HG03354 (cell line): ENCODE measurements at regions not wholly inside any gene's neighbourhood (a gene's known extent, or its start where the extent isn't known, plus 50 kb on each side); places are given as distances from the start of the nearest gene placed in this dataset.
A peak's percentile ranks its signal among the peaks of the same experiment; 100 is the strongest.
"Not testable (repeated sequence)": the region's sequence is repeated elsewhere in the genome, so short reads cannot be mapped to it uniquely, and the experiment has no call there.

Experiments
- ATAC-seq: cut with Tn5 transposase; IDR thresholded peaks from one replicate; pipeline ENCODE4 v1.9.1; 2021; ENCODE audit warnings: mild to moderate bottlenecking; ENCODE audit not compliant: unreplicated experiment, poor library complexity, severe bottlenecking

- peak; percentile 49 for ATAC-seq
Observed at GRCh38 chr6:125354649-125355048, 52.9 kb upstream of the HDDC2 start.

GRCh38 chr6:125356884-125357283, 55.1 kb upstream of the HDDC2 start:
- peak; percentile 79 for ATAC-seq

GRCh38 chr6:125357515-125358256, 55.9 kb upstream of the HDDC2 start:
- ATAC-seq = peak; percentile 74

DNA sequence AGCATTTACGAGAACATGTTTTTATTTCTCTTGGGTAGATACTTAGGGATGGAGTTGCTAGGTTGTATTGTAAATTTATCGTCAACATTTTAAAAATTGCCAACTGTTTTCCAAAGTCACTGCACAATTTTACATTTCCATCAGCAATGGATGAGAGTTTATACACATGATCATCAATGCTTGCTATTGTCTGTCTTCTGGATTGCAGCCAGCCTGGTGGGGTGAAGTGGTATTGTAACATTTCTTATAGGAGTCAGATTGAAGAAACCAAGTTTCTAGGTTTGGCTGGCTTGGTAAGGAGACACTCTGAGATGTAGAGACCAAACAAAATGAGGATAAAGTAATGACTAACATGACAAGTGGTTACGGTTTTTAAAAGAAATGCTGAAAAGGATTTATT, 57.1 kb upstream of the HDDC2 start:
- ATAC-seq = no peak

DNA sequence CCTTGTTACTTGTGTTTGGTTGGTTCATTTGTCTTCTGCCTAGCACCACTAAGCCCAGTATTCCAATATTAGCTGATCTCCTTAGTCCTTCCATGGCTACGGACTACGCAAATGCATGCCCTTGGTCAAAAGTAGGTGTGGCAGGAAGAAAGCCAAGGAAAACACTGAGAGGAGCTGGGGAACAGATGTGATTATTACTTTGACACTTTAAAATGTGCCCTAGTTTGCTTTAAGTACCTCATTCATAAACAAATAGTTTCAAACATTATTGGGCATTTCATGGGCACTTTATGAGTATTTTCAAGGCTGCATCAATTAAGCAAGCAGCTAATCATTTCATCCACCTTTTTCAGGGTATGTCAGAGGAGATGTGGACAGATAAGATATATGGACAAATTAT, 60.1 kb upstream of the HDDC2 start:
- no peak for ATAC-seq

- no peak for ATAC-seq
Observed at GRCh38 chr6:125363039-125363823, 61.5 kb upstream of the HDDC2 start.

DNA sequence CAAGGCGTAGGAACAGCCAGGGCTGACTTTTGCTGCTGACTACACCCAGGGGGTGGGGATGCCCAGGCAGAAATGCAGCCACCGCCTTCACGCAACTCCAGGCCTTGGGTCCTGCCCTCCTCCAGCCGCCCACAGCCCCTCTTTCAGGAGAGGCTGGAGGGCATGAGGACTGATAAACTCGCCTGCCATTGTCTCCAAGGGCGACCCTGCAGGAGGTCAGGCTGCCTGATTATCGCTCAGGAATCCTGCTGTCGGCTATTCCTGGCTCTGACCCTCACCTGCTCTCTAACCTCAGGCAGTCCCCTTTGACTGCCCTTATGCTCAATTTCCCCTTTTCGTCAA, 62.0 kb upstream of the HDDC2 start:
- no peak for ATAC-seq

DNA sequence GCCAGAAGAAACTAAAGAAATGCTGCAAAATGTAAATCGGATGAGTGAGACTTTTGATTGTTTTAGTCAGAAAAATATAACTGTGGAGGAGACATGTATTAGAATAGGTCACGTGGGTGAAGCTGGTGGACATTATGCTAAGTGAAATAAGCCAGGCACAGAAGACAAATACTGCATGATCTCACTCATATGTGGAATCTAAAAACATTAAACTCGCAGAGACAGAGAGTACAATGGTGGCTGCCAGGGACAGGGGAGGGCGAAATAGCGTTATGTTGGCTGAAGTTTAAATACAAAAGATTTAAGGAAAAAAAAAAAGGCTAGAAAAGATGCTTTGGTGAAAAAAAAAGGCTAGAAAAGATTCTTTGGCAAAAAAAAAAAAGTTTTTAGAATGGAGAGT, 63.5 kb upstream of the HDDC2 start:
- no peak for ATAC-seq

DNA sequence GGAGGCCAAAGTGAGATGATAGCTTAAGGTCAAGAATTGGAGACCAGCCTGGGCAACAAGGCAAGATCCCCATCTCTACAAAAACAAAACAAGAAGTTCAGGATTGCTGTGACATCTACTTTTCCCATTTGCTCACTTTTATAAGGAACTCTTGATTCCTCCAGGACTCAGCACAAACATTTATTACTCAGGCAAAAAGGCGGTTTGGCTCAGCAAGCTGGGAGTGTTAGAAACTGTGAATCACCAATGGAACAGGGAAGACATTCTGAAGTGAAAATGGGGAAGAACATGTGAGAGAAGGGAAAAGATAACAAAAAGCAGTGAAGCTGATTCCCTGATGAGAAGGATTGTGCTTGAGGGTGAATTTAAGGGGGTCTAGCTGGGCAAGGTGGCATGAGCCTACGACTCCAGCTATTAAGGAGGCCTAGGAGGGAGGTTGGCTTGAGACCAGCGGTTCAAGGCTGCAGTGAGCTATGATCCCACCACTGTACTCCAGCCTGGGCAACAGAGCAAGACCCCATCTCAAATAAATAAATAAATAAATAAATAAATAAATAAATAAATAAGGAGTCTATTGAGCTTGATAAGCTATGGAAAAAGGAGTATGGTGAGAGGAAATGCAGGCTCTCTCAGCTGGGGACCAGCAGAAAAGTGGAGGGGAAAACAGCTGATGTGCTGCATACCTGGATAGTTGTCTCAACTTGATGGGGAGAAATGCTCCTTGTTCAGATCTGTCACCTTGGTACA, 65.4 kb upstream of the HDDC2 start:
- ATAC-seq = no peak

DNA sequence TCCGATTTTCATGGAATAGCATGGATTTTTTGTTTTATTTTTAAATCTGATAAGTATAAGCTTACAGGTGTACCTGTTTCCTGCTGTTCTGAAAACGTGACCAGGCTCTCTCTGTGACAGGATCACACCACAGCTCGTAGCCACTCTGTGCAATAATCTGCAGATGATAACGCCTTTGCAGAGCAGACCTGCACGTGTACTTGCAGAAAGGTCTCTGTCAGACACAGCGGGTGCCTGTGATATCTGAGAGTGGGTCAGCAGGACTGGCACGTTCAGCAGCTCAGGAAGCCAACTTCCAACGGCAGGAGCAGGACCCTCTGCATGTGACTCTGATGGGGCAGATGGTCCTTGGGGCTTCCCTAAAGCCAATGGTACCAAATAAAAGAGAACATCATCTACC, 68.6 kb upstream of the HDDC2 start:
- ATAC-seq = no peak

DNA sequence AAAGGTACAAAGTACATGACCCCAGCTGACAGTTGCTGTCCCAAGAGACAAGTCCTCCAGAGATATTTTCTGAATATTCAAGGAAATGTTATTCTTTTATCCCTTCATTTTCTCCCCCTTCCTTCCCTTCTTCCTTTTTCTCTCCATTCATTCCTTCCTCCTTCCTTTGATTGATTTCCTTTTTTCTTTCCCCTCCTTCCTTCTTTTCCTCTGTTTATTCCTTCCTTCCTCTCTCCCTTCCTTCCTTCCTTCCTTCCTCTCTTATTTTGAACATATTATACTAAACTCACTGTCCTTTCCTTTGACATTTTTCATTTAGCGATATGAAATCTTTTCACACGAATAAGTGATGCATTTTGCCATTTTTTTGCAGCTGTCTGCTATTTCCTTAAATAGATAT, 73.2 kb upstream of the HDDC2 start:
- ATAC-seq = no peak

GRCh38 chr6:125375821-125376220, 74.1 kb upstream of the HDDC2 start:
- no peak for ATAC-seq

GRCh38 chr6:125377621-125378020, 75.9 kb upstream of the HDDC2 start:
- ATAC-seq = no peak

GRCh38 chr6:125379174-125379573, 77.4 kb upstream of the HDDC2 start:
- ATAC-seq = no peak

- ATAC-seq = no peak
Observed at GRCh38 chr6:125380474-125380873, 78.7 kb upstream of the HDDC2 start.

DNA sequence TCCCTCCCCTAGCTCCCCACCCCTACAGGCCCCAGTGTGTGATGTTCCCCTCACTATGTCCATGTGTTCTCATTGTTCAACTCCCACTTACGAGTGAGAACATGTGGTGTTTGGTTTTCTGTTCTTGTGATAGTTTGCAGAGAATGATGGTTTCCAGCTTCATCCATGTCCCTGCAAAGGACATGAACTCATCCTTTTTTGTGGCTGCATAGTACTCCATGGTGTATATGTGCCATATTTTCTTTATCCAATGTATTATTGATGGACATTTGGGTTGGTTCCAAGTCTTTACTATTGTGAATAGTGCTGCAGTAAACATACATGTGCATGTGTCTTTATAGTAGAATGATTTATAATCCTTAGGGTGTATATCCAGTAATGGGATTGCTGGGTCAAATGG, 84.6 kb upstream of the HDDC2 start:
- not testable (repeated sequence) for ATAC-seq

DNA sequence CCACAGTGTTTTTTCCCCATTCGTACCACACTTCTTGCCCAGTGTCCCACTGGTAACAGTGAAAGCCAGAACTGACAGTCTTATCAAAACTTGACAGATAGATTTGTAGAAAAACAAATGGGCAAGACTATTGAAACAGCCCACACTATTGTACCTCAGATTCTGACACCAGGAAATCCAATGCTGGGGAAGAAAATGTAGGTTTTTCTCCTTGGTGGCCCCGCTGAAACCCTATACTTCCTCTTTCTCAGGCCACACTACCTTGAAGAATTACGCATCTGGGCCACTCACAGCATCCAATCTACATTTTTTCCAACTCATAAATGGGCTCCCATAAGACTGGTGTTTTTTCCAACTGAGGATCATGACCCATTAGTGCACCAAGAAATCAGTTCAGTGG, 90.9 kb upstream of the HDDC2 start:
- ATAC-seq = peak; percentile 72

GRCh38 chr6:125393449-125393858, 91.7 kb upstream of the HDDC2 start:
- ATAC-seq = peak; percentile 71

- ATAC-seq = no peak
Observed at GRCh38 chr6:125406741-125407140, 105.0 kb upstream of the HDDC2 start.

- ATAC-seq = no peak
Observed at GRCh38 chr6:125414507-125414906, 112.7 kb upstream of the HDDC2 start.

- ATAC-seq = no peak
Observed at GRCh38 chr6:125415913-125416312, 114.1 kb upstream of the HDDC2 start.
